Esophagus squamous epithelium (tissue), 4 donors: ENCODE measurements at regions not wholly inside any gene's neighbourhood (a gene's known extent, or its start where the extent isn't known, plus 50 kb on each side); places are given as distances from the start of the nearest gene placed in this dataset.

Source experiments
- CTCF ChIP-seq, 6 experiments: fragments of 450-650 bp in 4 of 6; fragments of 200-600 bp in 2 of 6; sonication (generic) in 2 of 6; IDR thresholded peaks; one replicate each; pipeline ENCODE4 v1.5.1; 2016 to 2019; ENCODE audit warnings: antibody characterized with exemption in 6 of 6, mild to moderate bottlenecking in 4 of 6, moderate library complexity in 4 of 6
- POLR2A ChIP-seq, 4 donors: fragments of 450-650 bp; IDR thresholded peaks; one replicate each; pipeline ENCODE4 v1.6.1; 2017; ENCODE audit warnings: antibody characterized with exemption in 4 of 4, mild to moderate bottlenecking in 4 of 4, moderate library complexity in 3 of 4

DNA sequence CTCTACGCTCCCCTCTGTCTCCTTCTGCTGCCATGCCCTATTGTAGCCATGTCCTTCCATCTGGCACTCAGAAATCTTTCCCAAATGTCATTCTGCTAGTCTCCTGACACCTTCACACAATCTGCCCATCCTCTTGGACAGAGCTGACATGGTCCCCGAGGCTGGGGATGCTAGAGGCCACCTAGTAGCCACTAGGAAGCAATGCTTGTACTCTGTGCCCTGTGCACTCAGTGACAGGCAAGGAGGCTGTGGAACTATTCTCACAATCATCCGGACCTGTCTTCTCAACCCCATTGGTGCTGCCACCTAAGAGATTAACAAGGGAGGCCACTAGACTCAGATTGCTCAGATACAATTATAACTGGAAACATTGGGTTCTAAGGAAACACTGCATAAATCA, 112.6 kb upstream of the TMEM164 start:
- TF ChIP-seq CTCF (IDR thresholded peaks at IDR 0.05) (no peak), POLR2A (IDR thresholded peaks at IDR 0.05) (no peak)
